Breast epithelium (tissue), 3 donors: ENCODE measurements at regions not wholly inside any gene's neighbourhood (a gene's known extent, or its start where the extent isn't known, plus 50 kb on each side); places are given as distances from the start of the nearest gene placed in this dataset.

Experiments
- POLR2A ChIP-seq: fragments of 450-650 bp; IDR thresholded peaks from one replicate; pipeline ENCODE4 v1.6.1; 2016; ENCODE audit warnings: antibody characterized with exemption, mild to moderate bottlenecking, moderate library complexity
- POLR2AphosphoS5 ChIP-seq, 3 donors: sonication (generic); formaldehyde crosslinking; IDR thresholded peaks; one replicate each; pipeline ENCODE4 v1.6.1; 2017; ENCODE audit warnings: antibody characterized with exemption in 3 of 3
- TF ChIP-seq, protein P1 (sequence below), 3 donors: fragments of 450-650 bp; IDR thresholded peaks; one replicate each; pipeline ENCODE4 v1.5.1; 2016 to 2017; ENCODE audit warnings: antibody characterized with exemption in 3 of 3, mild to moderate bottlenecking in 3 of 3, moderate library complexity in 3 of 3

DNA sequence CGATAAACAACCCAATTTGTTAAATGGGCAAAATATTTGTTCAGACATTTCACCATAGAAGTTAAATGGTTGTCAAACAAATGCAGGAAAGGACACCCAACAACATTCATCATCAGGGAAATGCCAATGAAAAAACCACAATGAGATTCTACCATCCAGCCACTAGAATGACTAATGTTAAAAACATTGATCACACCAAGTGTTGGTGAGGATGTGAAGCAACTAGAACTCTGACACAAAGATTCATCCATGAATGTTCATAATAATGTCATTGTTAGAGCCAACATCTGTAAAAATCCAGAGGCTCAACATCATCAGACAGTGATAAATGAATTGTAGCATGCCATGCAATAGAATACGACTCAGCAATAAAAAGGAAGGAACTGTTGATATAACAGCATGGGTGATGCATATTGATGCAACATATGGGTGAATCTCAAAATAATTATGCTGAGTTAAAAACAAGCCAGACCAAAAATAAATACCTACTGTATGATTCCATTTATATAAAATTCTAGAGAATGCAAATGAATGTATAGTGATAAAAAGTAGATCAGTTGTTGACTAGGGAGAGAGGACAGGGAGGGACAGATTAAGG, 55.9 kb upstream of the UNC5A start:
- TF ChIP-seq, protein P1, sequence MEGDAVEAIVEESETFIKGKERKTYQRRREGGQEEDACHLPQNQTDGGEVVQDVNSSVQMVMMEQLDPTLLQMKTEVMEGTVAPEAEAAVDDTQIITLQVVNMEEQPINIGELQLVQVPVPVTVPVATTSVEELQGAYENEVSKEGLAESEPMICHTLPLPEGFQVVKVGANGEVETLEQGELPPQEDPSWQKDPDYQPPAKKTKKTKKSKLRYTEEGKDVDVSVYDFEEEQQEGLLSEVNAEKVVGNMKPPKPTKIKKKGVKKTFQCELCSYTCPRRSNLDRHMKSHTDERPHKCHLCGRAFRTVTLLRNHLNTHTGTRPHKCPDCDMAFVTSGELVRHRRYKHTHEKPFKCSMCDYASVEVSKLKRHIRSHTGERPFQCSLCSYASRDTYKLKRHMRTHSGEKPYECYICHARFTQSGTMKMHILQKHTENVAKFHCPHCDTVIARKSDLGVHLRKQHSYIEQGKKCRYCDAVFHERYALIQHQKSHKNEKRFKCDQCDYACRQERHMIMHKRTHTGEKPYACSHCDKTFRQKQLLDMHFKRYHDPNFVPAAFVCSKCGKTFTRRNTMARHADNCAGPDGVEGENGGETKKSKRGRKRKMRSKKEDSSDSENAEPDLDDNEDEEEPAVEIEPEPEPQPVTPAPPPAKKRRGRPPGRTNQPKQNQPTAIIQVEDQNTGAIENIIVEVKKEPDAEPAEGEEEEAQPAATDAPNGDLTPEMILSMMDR (IDR thresholded peaks at IDR 0.05), result no peak
- no peak for TF ChIP-seq POLR2A
- no peak for TF ChIP-seq POLR2AphosphoS5 (IDR thresholded peaks at IDR 0.05)
